AG04449 (cell line): ENCODE measurements at regions not wholly inside any gene's neighbourhood (a gene's known extent, or its start where the extent isn't known, plus 50 kb on each side); places are given as distances from the start of the nearest gene placed in this dataset.

Experiments used
- CTCF ChIA-PET: fragments of 350-600 bp; formaldehyde crosslinking; extraction: SDS; loops from one replicate; lab custom pipeline; 2021; ENCODE audit warnings: antibody characterized with exemption; lab: Yijun Ruan, JAX
- POLR2A ChIA-PET: fragments of 400-600, 350-600 bp; formaldehyde crosslinking; extraction: SDS; loops from one replicate; lab custom pipeline; 2020; ENCODE audit warnings: antibody characterized with exemption, inconsistent platforms; lab: Yijun Ruan, JAX
- DNase-seq: peaks from one replicate; pipeline ENCODE4 v3.0.0-alpha.2; 2010; ENCODE audit warnings: low read depth, low spot score
- H3K4me3 ChIP-seq: 2 replicates; pipeline ENCODE4 v1.5.1; 2011; ENCODE audit warnings: low read depth, mild to moderate bottlenecking, control low read depth, low read length
- TF ChIP-seq, protein P1 (sequence below): IDR thresholded peaks from one replicate; pipeline ENCODE4 v1.5.1; 2011; ENCODE audit warnings: mild to moderate bottlenecking, moderate library complexity, low read length, control low read depth, inconsistent platforms; ENCODE audit not compliant: insufficient read depth; ENCODE audit errors: missing control alignments

DNA sequence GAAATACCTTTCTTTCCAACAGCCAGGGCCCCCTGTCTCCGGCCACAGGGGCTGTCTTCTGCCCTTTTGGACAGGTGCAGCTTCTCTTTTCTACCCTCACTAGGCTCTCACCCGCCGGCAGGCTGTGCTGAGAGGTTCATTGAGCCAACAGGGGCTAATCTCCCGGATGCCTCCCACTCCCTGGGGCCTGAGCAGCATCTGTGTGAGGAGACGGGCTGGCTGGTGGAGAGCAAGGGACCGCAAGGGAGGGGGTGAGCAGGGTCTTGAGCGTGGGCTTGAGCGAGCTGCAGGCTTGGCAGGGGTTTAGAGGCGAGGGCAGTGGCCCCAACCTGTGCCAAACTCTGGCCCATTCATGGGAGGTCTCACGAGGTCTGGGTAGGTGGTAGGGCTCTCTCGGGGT, 56.5 kb upstream of the CST7 start:
- CTCF ChIA-PET: no interaction called here
- DNase-seq: no peak
- no peak overlapping the region for H3K4me3 ChIP-seq
- TF ChIP-seq, protein P1, sequence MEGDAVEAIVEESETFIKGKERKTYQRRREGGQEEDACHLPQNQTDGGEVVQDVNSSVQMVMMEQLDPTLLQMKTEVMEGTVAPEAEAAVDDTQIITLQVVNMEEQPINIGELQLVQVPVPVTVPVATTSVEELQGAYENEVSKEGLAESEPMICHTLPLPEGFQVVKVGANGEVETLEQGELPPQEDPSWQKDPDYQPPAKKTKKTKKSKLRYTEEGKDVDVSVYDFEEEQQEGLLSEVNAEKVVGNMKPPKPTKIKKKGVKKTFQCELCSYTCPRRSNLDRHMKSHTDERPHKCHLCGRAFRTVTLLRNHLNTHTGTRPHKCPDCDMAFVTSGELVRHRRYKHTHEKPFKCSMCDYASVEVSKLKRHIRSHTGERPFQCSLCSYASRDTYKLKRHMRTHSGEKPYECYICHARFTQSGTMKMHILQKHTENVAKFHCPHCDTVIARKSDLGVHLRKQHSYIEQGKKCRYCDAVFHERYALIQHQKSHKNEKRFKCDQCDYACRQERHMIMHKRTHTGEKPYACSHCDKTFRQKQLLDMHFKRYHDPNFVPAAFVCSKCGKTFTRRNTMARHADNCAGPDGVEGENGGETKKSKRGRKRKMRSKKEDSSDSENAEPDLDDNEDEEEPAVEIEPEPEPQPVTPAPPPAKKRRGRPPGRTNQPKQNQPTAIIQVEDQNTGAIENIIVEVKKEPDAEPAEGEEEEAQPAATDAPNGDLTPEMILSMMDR: no peak
- POLR2A ChIA-PET: no interaction called here

DNA sequence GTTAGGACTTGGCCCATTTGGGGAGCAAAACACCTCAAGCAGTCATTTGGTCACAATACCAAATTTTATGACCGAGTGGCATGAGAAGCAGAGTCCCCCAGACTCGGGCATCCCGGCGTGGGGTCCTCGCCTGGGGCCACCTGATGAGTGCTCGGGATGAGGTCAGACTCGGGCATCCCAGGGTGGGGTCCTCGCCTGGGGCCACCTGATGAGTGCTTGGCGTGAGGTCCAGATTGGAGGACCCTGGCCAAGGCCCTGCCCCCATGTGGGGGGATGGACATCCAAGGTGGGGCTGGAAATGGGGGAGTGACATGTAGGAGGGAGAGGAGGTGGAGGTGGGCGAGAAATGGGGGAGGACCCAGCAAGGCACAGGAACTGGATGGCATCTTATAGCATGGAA, 56.1 kb upstream of the CST7 start:
- DNase-seq: no peak
- ChIA-PET POLR2A (no interaction called here), CTCF (no interaction called here)
- TF ChIP-seq, protein P1: no peak
- H3K4me3 ChIP-seq: no peak overlapping the region

DNA sequence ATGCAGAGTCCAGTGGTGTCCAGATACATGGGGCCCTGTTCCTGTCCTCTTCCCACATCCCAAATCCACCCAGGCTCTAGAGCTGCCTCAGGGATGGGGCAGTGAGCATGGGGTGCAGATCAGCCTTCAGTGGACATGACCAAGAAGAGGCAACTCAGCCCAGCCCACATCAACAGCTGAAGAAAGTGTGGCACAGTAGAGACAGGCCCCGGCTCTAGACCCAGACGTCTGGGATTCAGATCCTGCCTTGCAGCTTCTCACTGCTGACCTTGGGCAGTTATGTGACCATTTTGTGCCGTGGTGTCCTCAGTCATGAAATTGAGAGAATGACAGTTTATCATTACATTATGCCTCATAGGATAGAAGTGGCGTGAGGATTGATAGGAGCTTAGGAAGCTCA, 54.6 kb upstream of the CST7 start:
- H3K4me3 ChIP-seq: no peak overlapping the region
- CTCF ChIA-PET: no interaction called here
- no peak for DNase-seq
- TF ChIP-seq, protein P1: no peak
- POLR2A ChIA-PET: no interaction called here

DNA sequence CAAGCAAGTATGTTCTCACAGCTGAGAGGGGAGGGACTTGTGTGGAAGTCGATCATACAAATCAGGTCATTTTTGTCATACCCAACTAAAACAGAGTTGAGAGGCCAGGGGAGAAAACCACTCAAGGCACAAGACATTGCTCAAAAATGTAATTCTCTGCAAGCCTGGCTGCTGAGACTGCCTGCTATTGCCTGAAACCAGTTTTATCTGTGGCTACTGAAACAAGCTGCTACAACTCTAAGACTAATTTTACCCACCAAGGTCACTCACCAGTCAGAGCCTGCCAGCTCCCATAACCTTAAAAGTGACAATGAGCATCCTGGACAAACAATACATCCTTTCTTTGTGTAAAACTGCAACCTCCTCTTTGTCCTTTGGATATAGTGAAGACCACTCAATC, 54.1 kb upstream of the CST7 start:
- TF ChIP-seq, protein P1: no peak
- ChIA-PET CTCF (no interaction called here), POLR2A (no interaction called here)
- no peak for DNase-seq
- no peak overlapping the region for H3K4me3 ChIP-seq

DNA sequence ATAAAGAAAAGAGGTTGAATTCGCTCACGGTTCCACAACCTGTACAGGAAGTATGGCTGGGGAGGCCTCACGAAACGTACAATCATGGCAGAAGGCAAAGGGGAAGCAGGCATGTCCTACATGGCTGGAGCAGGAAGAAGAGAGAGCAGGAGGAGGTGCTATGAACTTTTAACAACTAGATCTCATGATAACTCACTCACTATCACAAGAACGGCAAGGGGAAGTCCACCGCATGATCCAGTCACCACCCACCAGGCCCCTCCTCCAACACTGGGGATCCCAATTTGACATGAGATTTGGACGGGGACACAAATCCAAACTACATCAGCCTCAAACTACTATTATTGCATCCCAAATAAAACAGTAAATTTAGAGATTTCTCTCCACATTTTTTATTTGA, 53.6 kb upstream of the CST7 start:
- no peak for DNase-seq
- TF ChIP-seq, protein P1: no peak
- CTCF ChIA-PET: no interaction called here

DNA sequence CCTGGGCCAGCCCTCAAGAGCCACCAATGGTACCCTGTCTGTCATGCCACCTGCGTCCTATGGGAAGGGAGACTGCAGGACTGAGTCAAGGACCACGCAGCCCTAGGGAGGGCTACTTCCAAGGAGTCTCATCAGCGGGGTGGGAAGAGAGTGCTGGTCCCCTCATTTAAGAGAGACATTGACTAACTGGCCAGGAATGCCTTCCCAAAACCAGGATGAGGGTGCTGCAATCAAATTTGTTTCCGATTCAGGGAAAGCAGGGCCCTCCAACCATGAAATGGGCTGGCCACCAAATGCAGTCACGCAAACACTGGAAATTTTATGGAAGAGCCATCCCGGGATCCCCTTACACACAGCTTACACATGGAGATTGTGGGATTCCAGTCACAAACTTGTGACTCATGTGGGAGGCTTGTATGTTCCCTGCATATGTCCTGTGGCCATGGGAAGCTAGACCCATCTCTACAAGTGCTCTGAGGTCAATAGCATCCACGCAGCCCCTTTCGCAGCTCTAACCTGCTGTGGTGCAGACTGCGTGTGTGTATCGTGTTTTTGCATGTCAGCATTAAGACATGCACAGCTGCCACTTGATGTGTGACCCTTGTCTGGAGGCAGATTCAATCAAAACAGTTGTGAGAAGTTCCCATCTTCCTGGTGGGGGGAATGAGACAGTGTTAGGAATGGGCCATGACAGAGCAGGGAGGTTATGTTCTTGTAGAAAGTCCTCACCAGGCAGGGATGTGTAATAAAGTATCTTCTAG, 53.0 kb upstream of the CST7 start:
- TF ChIP-seq, protein P1: no peak
- POLR2A ChIA-PET: no interaction called here
- CTCF ChIA-PET: interaction anchor here (0.6 to 2.1 kb wide), 2 partner anchors 22 kb away, joined by 3 to 6 read pairs; no protein-coding TSS in a partner anchor

More for the DNA sequence above, 53.6 kb upstream of the CST7 start:
- POLR2A ChIA-PET: no interaction called here
- no peak overlapping the region for H3K4me3 ChIP-seq

More for the DNA sequence above, 53.0 kb upstream of the CST7 start:
- no peak for DNase-seq
- no peak overlapping the region for H3K4me3 ChIP-seq
